IMR-90 (cell line): ENCODE measurements at regions not wholly inside any gene's neighbourhood (a gene's known extent, or its start where the extent isn't known, plus 50 kb on each side); places are given as distances from the start of the nearest gene placed in this dataset.

Experiments
- ATAC-seq: fragments of 200-7000 bp; cut with Tn5 transposase; 2 replicates; pipeline ENCODE4 v1.9.1; 2020; ENCODE audit warnings: low read depth, mild to moderate bottlenecking, moderate library complexity
- BruUV-seq: library from RNA; stranded (reverse); fragments of 400-500 nt; replicated peaks from 2 replicates; lab custom pipeline; 2021; lab: Mats Ljungman, UMichigan
- CTCF ChIA-PET: fragments of 300-600 bp; formaldehyde crosslinking; extraction: SDS; loops from one replicate; lab custom pipeline; 2021; ENCODE audit warnings: antibody characterized with exemption; lab: Yijun Ruan, JAX
- POLR2A ChIA-PET: fragments of 300-600 bp; sonication (Branson Sonifier 250); formaldehyde crosslinking; loops from one replicate; lab custom pipeline; 2022; ENCODE audit warnings: antibody characterized with exemption; ENCODE audit not compliant: unreplicated experiment; lab: Charles Lee
- DNase-seq: peaks from one replicate; pipeline ENCODE4 v3.0.0; 2013
- H2AFZ ChIP-seq: replicated peaks from 2 replicates; pipeline ENCODE3; 2013; ENCODE audit warnings: low read length, mild to moderate bottlenecking; ENCODE audit not compliant: poor library complexity
- H2AK5ac ChIP-seq: 2 replicates; pipeline ENCODE4 v1.6.1; 2013; ENCODE audit warnings: low read depth, low read length, inconsistent platforms
- H2AK9ac ChIP-seq: replicated peaks from 2 replicates; pipeline ENCODE3; 2013; ENCODE audit warnings: mild to moderate bottlenecking, low read depth, low read length, moderate library complexity; ENCODE audit not compliant: poor library complexity
- H2BK120ac ChIP-seq: 2 replicates; pipeline ENCODE4 v1.6.1; 2013; ENCODE audit warnings: low read depth, low read length, inconsistent platforms
- H2BK15ac ChIP-seq: 3 replicates; pipeline ENCODE4 v1.6.1; 2013; ENCODE audit warnings: low read depth, low read length, inconsistent platforms
- H2BK20ac ChIP-seq: 2 replicates; pipeline ENCODE4 v1.6.1; 2013; ENCODE audit warnings: low read depth, mild to moderate bottlenecking, inconsistent platforms, low read length, moderate library complexity
- H2BK5ac ChIP-seq: 2 replicates; pipeline ENCODE4 v1.6.1; 2013; ENCODE audit warnings: mild to moderate bottlenecking, low read depth, low read length, inconsistent platforms; ENCODE audit not compliant: poor library complexity, severe bottlenecking
- H3K14ac ChIP-seq: replicated peaks from 2 replicates; pipeline ENCODE4 v1.6.1; 2013; ENCODE audit warnings: low read depth, low read length, inconsistent platforms
- H3K18ac ChIP-seq: 2 replicates; pipeline ENCODE4 v1.6.1; 2013; ENCODE audit warnings: low read depth, low read length, control low read depth
- H3K23ac ChIP-seq: 2 replicates; pipeline ENCODE4 v1.6.1; 2013; ENCODE audit warnings: low read depth, low read length, inconsistent platforms
- H3K27ac ChIP-seq: 2 replicates; pipeline ENCODE4 v1.5.1; 2013; ENCODE audit warnings: mild to moderate bottlenecking, control low read depth, low read length; ENCODE audit not compliant: insufficient read depth
- H3K27me3 ChIP-seq: 2 replicates; pipeline ENCODE4 v1.6.1; 2013; ENCODE audit warnings: low read length; ENCODE audit not compliant: control insufficient read depth, insufficient read depth
- H3K36me3 ChIP-seq: 2 replicates; pipeline ENCODE4 v1.6.1; 2013; ENCODE audit warnings: low read length, mixed read lengths; ENCODE audit not compliant: control insufficient read depth, insufficient read depth
- H3K4ac ChIP-seq: 2 replicates; pipeline ENCODE4 v1.6.1; 2013; ENCODE audit warnings: low read depth, low read length, inconsistent platforms
- H3K4me1 ChIP-seq: 2 replicates; pipeline ENCODE4 v1.6.1; 2013; ENCODE audit warnings: low read length, mixed read lengths; ENCODE audit not compliant: control insufficient read depth, insufficient read depth
- H3K4me2 ChIP-seq: 2 replicates; pipeline ENCODE4 v1.6.1; 2013; ENCODE audit warnings: low read depth, mild to moderate bottlenecking, control low read depth, low read length, moderate library complexity
- H3K4me3 ChIP-seq: 2 replicates; pipeline ENCODE4 v1.5.1; 2013; ENCODE audit warnings: low read depth, mild to moderate bottlenecking, control low read depth, low read length, moderate library complexity; ENCODE audit not compliant: insufficient read depth
- H3K56ac ChIP-seq: 2 replicates; pipeline ENCODE4 v1.6.1; 2013; ENCODE audit warnings: low read length, inconsistent platforms; ENCODE audit not compliant: insufficient read depth; ENCODE audit errors: extremely low read depth
- H3K79me1 ChIP-seq, 2 experiments: 2 replicates each; pipeline ENCODE4 v1.6.1; 2013; ENCODE audit warnings: low read length in 2 of 2, inconsistent platforms in 1 of 2, low read depth in 1 of 2
- H3K9ac ChIP-seq: 2 replicates; pipeline ENCODE4 v1.6.1; 2013; ENCODE audit warnings: low read depth, low read length, control low read depth
- H3K9me1 ChIP-seq: 2 replicates; pipeline ENCODE4 v1.6.1; 2013; ENCODE audit warnings: low read length, inconsistent platforms; ENCODE audit not compliant: insufficient read depth
- H3K9me3 ChIP-seq: 2 replicates; pipeline ENCODE4 v1.6.1; 2013; ENCODE audit warnings: low read length; ENCODE audit not compliant: control insufficient read depth, insufficient read depth
- H4K20me1 ChIP-seq: 2 replicates; pipeline ENCODE4 v1.6.1; 2013; ENCODE audit warnings: low read length, inconsistent platforms; ENCODE audit not compliant: insufficient read depth
- H4K5ac ChIP-seq: 2 replicates; pipeline ENCODE4 v1.6.1; 2013; ENCODE audit warnings: mild to moderate bottlenecking, low read depth, low read length, control low read depth
- H4K8ac ChIP-seq, 2 experiments: 2 replicates each; pipeline ENCODE4 v1.6.1; 2013; ENCODE audit warnings: low read depth in 2 of 2, low read length in 2 of 2, control low read depth in 1 of 2, inconsistent platforms in 1 of 2
- H4K91ac ChIP-seq: 2 replicates; pipeline ENCODE4 v1.6.1; 2013; ENCODE audit warnings: low read depth, low read length, inconsistent platforms; ENCODE audit not compliant: insufficient read depth
- BHLHE40 ChIP-seq: fragments of 150-350 bp; IDR thresholded peaks from 2 replicates; pipeline ENCODE4 v1.6.1; 2016; ENCODE audit warnings: mild to moderate bottlenecking, low read depth, low read length
- FOS ChIP-seq: fragments of 150-350 bp; IDR thresholded peaks from 2 replicates; pipeline ENCODE4 v1.6.1; 2016; ENCODE audit warnings: low read depth, low read length
- MAZ ChIP-seq: IDR thresholded peaks from 2 replicates; pipeline ENCODE4 v1.6.1; 2012; ENCODE audit warnings: low read depth, mild to moderate bottlenecking, low read length, improper control_type of control experiment, moderate library complexity, borderline replicate concordance
- MXI1 ChIP-seq: IDR thresholded peaks from 2 replicates; pipeline ENCODE4 v1.6.1; 2012; ENCODE audit warnings: low read depth, mild to moderate bottlenecking, low read length, moderate library complexity, borderline replicate concordance
- RAD21 ChIP-seq: IDR thresholded peaks from 2 replicates; pipeline ENCODE4 v1.6.1; 2012; ENCODE audit warnings: low read length, improper control_type of control experiment
- WGBS, 2 experiments: methylation state at CpG; one replicate each; pipeline versions ENCODE4 v1.1.5 to v1.1.7; 2013; ENCODE audit warnings: missing lambda C conversion rate in 2 of 2; ENCODE audit not compliant: insufficient read length in 1 of 2; ENCODE audit errors: extremely low coverage in 2 of 2; 5-methylcytosine and 5-hydroxymethylcytosine counted together
- dilution Hi-C: fragments of 300-500 bp; cut with HindIII; formaldehyde crosslinking; loops from one replicate; pipeline ENCODE4 v1.14.3; 2018; ENCODE audit warnings: low sequenced_read_pairs; ENCODE audit not compliant: unreplicated experiment
- in situ Hi-C: fragments of 300-500 bp; cut with MboI; formaldehyde crosslinking; loops from 3 replicates; pipeline ENCODE4 v1.14.3; 2019; ENCODE audit warnings: low sequenced_read_pairs, inconsistent platforms, mixed read lengths
- intact Hi-C: fragments of 100-400 bp; cut with micrococcal nuclease; formaldehyde crosslinking; loops from 2 replicates; pipeline ENCODE4 v1.10.0; 2022
- TF ChIP-seq, protein P1 (sequence below): fragments of 150-350 bp; IDR thresholded peaks from 2 replicates; pipeline ENCODE4 v1.6.1; 2016; ENCODE audit warnings: low read depth, mild to moderate bottlenecking, low read length, moderate library complexity, borderline replicate concordance
- TF ChIP-seq, protein P2 (sequence below): conservative IDR thresholded peaks from 2 replicates; pipeline ENCODE4 v1.5.1; 2012; ENCODE audit warnings: mild to moderate bottlenecking, low read depth, low read length, improper control_type of control experiment

DNA sequence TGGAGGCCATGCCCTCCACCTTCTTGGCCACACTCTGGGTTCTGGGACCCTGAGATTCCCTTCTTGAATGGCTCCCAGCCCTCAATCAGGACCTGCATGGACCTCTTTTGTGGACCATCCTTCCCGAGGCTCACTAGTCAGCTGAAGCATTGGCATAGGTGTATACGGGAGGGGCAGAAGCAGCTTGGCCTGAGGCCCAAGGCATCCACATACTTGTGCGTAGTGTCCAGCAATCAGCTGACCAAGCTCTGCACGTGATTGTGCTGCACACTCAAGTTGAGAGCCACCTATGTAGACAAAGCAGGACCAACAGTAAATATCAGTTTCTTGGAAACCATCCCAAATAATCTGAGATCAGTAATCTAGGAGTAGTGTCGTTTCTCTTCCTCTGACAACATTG is 119.6 kb downstream of the INSIG2 start:
- H3K18ac ChIP-seq = no peak overlapping the region
- TF ChIP-seq MXI1 (no peak), RAD21 (no peak), MAZ (no peak), FOS (no peak), BHLHE40 (no peak)
- TF ChIP-seq, protein P1, sequence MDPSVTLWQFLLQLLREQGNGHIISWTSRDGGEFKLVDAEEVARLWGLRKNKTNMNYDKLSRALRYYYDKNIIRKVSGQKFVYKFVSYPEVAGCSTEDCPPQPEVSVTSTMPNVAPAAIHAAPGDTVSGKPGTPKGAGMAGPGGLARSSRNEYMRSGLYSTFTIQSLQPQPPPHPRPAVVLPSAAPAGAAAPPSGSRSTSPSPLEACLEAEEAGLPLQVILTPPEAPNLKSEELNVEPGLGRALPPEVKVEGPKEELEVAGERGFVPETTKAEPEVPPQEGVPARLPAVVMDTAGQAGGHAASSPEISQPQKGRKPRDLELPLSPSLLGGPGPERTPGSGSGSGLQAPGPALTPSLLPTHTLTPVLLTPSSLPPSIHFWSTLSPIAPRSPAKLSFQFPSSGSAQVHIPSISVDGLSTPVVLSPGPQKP = no peak
- TF ChIP-seq, protein P2, sequence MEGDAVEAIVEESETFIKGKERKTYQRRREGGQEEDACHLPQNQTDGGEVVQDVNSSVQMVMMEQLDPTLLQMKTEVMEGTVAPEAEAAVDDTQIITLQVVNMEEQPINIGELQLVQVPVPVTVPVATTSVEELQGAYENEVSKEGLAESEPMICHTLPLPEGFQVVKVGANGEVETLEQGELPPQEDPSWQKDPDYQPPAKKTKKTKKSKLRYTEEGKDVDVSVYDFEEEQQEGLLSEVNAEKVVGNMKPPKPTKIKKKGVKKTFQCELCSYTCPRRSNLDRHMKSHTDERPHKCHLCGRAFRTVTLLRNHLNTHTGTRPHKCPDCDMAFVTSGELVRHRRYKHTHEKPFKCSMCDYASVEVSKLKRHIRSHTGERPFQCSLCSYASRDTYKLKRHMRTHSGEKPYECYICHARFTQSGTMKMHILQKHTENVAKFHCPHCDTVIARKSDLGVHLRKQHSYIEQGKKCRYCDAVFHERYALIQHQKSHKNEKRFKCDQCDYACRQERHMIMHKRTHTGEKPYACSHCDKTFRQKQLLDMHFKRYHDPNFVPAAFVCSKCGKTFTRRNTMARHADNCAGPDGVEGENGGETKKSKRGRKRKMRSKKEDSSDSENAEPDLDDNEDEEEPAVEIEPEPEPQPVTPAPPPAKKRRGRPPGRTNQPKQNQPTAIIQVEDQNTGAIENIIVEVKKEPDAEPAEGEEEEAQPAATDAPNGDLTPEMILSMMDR = no peak
- no peak overlapping the region for H4K8ac ChIP-seq
- H3K4me2 ChIP-seq = no peak overlapping the region
- BruUV-seq = no TSS peak
- ChIA-PET CTCF (no interaction called here), POLR2A (no interaction called here)
- peaks cover 5% of the 10 kb centered on the region for H3K27me3 ChIP-seq
- H3K56ac ChIP-seq = no peak overlapping the region
- WGBS, 2 experiments = no CpG with 5 or more reads among the region's 5 CpGs
- no peaks in the 10 kb centered on the region for H3K4me1 ChIP-seq
- no peak overlapping the region for H2BK5ac ChIP-seq
- DNase-seq (no peak), ATAC-seq (no peak)
- no peak overlapping the region for H3K4me3 ChIP-seq
- H3K27ac ChIP-seq = no peak overlapping the region
- no peak overlapping the region for H4K5ac ChIP-seq
- H3K9ac ChIP-seq = no peak overlapping the region
- H3K36me3 ChIP-seq = no peaks in the 10 kb centered on the region
- no peak overlapping the region for H3K4ac ChIP-seq
- H2AFZ ChIP-seq = no peak overlapping the region
- no peaks in the 10 kb centered on the region for H3K9me3 ChIP-seq
- no peaks in the 10 kb centered on the region for H4K20me1 ChIP-seq
- no peaks in the 10 kb centered on the region; the same call in 1 of the 2 replicates for H3K9me1 ChIP-seq
- dilution Hi-C loops (no loop called here), in situ Hi-C loops (no loop called here), intact Hi-C loops (no loop called here)
- H3K23ac ChIP-seq = no peak overlapping the region
- no peak overlapping the region for H2BK120ac ChIP-seq
- no peak overlapping the region for H2AK5ac ChIP-seq
- no peak overlapping the region for H2BK20ac ChIP-seq
- H3K79me1 ChIP-seq = no peaks in the 10 kb centered on the region
- H3K14ac ChIP-seq = no peak overlapping the region
- no peak overlapping the region for H2AK9ac ChIP-seq
- H2BK15ac ChIP-seq = no peak overlapping the region
- no peak overlapping the region for H4K91ac ChIP-seq
